ENCODE measurements at regions not wholly inside any gene's neighbourhood (a gene's known extent, or its start where the extent isn't known, plus 50 kb on each side); places are given as distances from the start of the nearest gene placed in this dataset.

- no peak for TF ChIP-seq POLR2A (IDR thresholded peaks at IDR 0.05)
- TF ChIP-seq CTCF (IDR thresholded peaks at IDR 0.05), result no peak
Measured at GRCh38 chr14:87540339-87540738, 452.6 kb downstream of the GALC start.

Measured in adrenal gland (tissue), 5 donors.